Sigmoid colon (tissue), 4 donors: ENCODE measurements at regions not wholly inside any gene's neighbourhood (a gene's known extent, or its start where the extent isn't known, plus 50 kb on each side); places are given as distances from the start of the nearest gene placed in this dataset.

ENCODE experiments used
- POLR2A ChIP-seq, 2 donors: fragments of 450-650 bp; IDR thresholded peaks; one replicate each; pipeline ENCODE4 v1.6.1; 2016; ENCODE audit warnings: antibody characterized with exemption in 2 of 2, mild to moderate bottlenecking in 2 of 2, moderate library complexity in 2 of 2
- POLR2AphosphoS5 ChIP-seq, 4 donors: sonication (generic); formaldehyde crosslinking; IDR thresholded peaks; one replicate each; pipeline ENCODE4 v1.6.1; 2017; ENCODE audit warnings: antibody characterized with exemption in 4 of 4
- TF ChIP-seq, protein P1 (sequence below), 4 experiments: fragments of 450-650 bp in 3 of 4; fragments of 200-600 bp in 1 of 4; IDR thresholded peaks; one replicate each; pipeline ENCODE4 v1.5.1; 2016 to 2019; ENCODE audit warnings: antibody characterized with exemption in 4 of 4, mild to moderate bottlenecking in 3 of 4, moderate library complexity in 2 of 4

DNA sequence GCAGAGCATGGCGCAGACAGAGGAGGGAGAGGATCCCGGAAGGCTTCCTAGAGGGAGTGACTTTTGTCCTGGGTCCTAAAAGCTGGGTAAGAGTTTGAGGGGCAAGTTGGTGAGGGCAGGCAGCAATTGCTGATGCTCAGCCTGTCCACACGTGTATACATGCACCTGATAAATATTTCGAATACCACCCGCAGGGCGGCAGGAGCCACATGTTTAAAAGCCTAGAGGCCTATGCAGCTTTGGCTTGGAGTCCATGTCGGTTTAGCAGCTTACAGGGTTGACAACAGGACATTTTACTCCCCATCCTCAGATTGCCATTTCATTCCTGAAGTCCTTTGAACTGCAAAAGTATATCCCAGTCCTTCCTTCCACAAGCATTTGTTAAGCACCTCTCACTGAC lies 99.1 kb downstream of the KATNIP start:
- no peak for TF ChIP-seq POLR2AphosphoS5 (IDR thresholded peaks at IDR 0.05)
- TF ChIP-seq, protein P1, sequence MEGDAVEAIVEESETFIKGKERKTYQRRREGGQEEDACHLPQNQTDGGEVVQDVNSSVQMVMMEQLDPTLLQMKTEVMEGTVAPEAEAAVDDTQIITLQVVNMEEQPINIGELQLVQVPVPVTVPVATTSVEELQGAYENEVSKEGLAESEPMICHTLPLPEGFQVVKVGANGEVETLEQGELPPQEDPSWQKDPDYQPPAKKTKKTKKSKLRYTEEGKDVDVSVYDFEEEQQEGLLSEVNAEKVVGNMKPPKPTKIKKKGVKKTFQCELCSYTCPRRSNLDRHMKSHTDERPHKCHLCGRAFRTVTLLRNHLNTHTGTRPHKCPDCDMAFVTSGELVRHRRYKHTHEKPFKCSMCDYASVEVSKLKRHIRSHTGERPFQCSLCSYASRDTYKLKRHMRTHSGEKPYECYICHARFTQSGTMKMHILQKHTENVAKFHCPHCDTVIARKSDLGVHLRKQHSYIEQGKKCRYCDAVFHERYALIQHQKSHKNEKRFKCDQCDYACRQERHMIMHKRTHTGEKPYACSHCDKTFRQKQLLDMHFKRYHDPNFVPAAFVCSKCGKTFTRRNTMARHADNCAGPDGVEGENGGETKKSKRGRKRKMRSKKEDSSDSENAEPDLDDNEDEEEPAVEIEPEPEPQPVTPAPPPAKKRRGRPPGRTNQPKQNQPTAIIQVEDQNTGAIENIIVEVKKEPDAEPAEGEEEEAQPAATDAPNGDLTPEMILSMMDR (IDR thresholded peaks at IDR 0.05), result no peak
- TF ChIP-seq POLR2A (IDR thresholded peaks at IDR 0.05), result no peak
